Pancreas (tissue), 10 donors: ENCODE measurements at regions not wholly inside any gene's neighbourhood (a gene's known extent, or its start where the extent isn't known, plus 50 kb on each side); places are given as distances from the start of the nearest gene placed in this dataset.

Experiments
- ATAC-seq, 4 donors: fragments of 200-7000 bp; cut with Tn5 transposase; one replicate each; pipeline versions ENCODE4 v1.8.0 to v1.9.1; 2020; ENCODE audit warnings: mild to moderate bottlenecking in 4 of 4, moderate library complexity in 4 of 4
- DNase-seq, 6 donors: peaks; one replicate each; pipeline ENCODE4 v3.0.0-alpha.2; 2020
- FAIRE-seq: peaks from 2 replicates; lab custom pipeline; 2012; peaks lifted over from hg19 to GRCh38; lab: Jason Lieb, UNC
- H3K27ac ChIP-seq, 4 donors: fragments of 200-600 bp; sonication (generic); 1 replicate in 3 of 4; 2 replicates in 1 of 4; pipeline versions ENCODE4 v1.5.0 to v1.8.0; 2020
- H3K27me3 ChIP-seq, 4 donors: fragments of 200-600 bp; one replicate each; pipeline ENCODE4 v1.8.0; 2021
- H3K36me3 ChIP-seq, 3 donors: fragments of 200-600 bp; sonication (generic) in 1 of 3; one replicate each; pipeline versions ENCODE4 v1.5.0 to v1.8.0; 2020 to 2021
- H3K4me1 ChIP-seq, 3 donors: fragments of 200-600 bp; one replicate each; pipeline ENCODE4 v1.8.0; 2021
- H3K4me3 ChIP-seq, 4 donors: fragments of 200-600 bp; sonication (generic) in 2 of 4; one replicate each; pipeline versions ENCODE4 v1.5.0 to v1.8.0; 2020 to 2021
- H3K9me3 ChIP-seq, 4 donors: fragments of 200-600 bp; one replicate each; pipeline ENCODE4 v1.8.0; 2021
- WGBS, 2 donors: extraction: QIAGEN DNeasy Blood & Tissue Kit; methylation state at CpG; one replicate each; pipeline ENCODE4 v1.1.7; 2013; 5-methylcytosine and 5-hydroxymethylcytosine counted together
- intact Hi-C, 3 donors: fragments of 100-400 bp; cut with DNase I; formaldehyde crosslinking; loops; one replicate each; pipeline versions ENCODE4 v1.11.1 to v1.14.2; 2022
- TF ChIP-seq, protein P1 (sequence below), 4 donors: fragments of 200-600 bp; sonication (generic) in 3 of 4; IDR thresholded peaks; one replicate each; pipeline versions ENCODE4 v1.5.0 to v1.8.0; 2021; ENCODE audit warnings: antibody characterized with exemption in 4 of 4
- donor health status: healthy with polysubstance abuse.
- donor health status: DM: no; HTN: no; CAD: no; lungs with moderate emphysema.
- donor health status: DM: no; HTN: no; CAD: no.
- donor health status: control.
- donor health status: control.
- donor health status: Bipolar disorder and iron deficiency.
- donor health status: DM: yes; HTN: yes; CAD: no.
- donor health status: DM: no; HTN: no; CAD: no.
- donor health status: DM: no; HTN: no; CAD: no.
- donor health status: DM: yes; HTN: yes; CAD: no.

DNA sequence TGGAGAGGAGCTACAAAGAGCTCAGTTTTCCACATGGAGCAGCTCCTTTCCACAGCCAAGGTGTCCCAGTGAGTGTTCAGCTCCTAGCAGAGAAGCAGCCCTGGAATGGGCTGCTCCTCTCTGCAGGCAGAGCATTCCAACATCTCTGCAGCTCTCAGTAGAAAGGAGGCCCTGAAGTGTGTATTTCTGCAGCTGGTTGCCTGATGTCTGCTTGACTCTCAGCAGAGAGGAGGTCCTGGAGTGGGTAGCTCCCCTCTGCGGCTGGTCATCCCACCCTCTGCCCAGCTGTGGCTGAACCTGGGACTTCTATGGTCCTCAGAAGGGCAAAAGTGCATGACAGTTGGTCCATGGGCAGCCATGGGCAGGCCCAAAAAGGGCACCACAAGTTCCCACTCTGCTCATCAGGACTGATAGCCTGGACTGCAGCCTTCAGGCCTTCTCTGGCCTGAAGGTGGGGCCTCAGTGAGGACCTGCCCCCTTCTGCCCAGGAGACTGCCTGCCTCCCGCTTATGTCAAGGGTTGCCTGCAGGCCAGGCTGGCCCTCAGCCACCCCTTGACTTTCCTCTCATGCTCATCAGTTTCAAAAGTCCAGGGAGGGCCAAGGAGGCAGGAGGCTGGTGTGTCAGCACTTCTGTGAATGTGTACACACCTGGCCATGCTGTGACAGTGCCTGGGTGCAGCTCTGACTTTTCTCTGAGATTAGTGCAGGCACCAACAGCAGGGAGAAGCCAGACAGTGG is 605.9 kb upstream of the FAM174A start:
- FAIRE-seq, result no peak
- Histone ChIP-seq H3K9me3 (no peaks in the 10 kb centered on the region), H3K4me3 (no peak overlapping the region), H3K4me1 (no peaks in the 10 kb centered on the region), H3K27me3 (no peaks in the 10 kb centered on the region), H3K27ac (no peak overlapping the region), H3K36me3 (no peaks in the 10 kb centered on the region)
- no peak for ATAC-seq
- TF ChIP-seq, protein P1, sequence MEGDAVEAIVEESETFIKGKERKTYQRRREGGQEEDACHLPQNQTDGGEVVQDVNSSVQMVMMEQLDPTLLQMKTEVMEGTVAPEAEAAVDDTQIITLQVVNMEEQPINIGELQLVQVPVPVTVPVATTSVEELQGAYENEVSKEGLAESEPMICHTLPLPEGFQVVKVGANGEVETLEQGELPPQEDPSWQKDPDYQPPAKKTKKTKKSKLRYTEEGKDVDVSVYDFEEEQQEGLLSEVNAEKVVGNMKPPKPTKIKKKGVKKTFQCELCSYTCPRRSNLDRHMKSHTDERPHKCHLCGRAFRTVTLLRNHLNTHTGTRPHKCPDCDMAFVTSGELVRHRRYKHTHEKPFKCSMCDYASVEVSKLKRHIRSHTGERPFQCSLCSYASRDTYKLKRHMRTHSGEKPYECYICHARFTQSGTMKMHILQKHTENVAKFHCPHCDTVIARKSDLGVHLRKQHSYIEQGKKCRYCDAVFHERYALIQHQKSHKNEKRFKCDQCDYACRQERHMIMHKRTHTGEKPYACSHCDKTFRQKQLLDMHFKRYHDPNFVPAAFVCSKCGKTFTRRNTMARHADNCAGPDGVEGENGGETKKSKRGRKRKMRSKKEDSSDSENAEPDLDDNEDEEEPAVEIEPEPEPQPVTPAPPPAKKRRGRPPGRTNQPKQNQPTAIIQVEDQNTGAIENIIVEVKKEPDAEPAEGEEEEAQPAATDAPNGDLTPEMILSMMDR (IDR thresholded peaks at IDR 0.05), result no peak
- 89 to 96% methylated on average over 2 of the region's 2 CpGs for WGBS, 2 donors
- no peak for DNase-seq
- intact Hi-C loops, result no loop called here

DNA sequence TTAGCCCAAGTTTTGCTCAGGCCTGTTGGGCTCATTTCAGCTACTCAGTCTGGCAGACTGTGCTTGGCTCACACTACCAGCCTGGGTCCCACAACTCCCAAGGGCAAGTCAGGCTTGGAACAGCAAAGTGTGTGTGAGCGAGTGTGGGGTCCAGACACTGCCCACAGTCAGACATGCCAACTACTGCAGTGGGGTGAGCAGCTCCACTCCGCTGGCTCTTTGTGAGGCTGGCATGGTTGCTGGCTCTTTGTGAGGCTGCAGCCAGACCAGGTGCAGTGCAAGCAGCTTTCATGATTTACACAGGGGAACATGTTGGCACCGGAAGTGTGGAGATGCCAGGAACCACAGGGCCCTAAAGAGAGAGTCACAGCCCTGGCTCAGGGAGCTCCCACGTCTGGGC is 606.7 kb upstream of the FAM174A start:
- no peak for ATAC-seq
- Histone ChIP-seq H3K36me3 (no peaks in the 10 kb centered on the region), H3K27me3 (no peaks in the 10 kb centered on the region), H3K27ac (no peak overlapping the region), H3K9me3 (no peaks in the 10 kb centered on the region), H3K4me1 (no peaks in the 10 kb centered on the region), H3K4me3 (no peak overlapping the region)
- intact Hi-C loops, result no loop called here
- TF ChIP-seq, protein P1 (IDR thresholded peaks at IDR 0.05), result no peak
- DNase-seq, result no peak
- 77 to 84% methylated on average over 4 of the region's 4 CpGs for WGBS, 2 donors
- no peak for FAIRE-seq

DNA sequence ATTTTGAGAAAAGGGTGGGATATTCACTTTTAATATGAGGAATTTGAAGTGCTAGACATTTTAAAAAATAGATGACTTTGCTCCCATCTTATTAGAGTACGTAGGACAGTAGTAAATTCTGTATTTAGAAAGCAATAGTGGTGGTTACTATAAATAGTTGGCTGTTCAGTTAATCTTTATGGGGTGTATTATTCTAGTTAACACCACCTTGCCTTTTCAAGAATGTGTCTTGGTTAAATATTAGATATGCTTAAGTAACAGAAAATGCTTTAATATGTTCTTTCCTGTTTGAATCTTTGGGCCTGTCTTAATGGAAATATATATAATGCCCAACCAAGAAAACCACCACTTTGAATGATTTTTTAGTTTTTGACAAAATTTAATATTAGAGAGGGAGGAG is 608.7 kb upstream of the FAM174A start:
- ATAC-seq (no peak), DNase-seq (no peak), FAIRE-seq (no peak)
- no peak overlapping the region for H3K27ac ChIP-seq
- TF ChIP-seq, protein P1 (IDR thresholded peaks at IDR 0.05), result no peak
- H3K4me3 ChIP-seq, result no peak overlapping the region
- H3K27me3 ChIP-seq, result no peaks in the 10 kb centered on the region
- H3K4me1 ChIP-seq, result no peaks in the 10 kb centered on the region
- no peaks in the 10 kb centered on the region for H3K9me3 ChIP-seq
- no peaks in the 10 kb centered on the region for H3K36me3 ChIP-seq
- 62 to 65% methylated on average over 1 of the region's 1 CpG for WGBS, 2 donors
- intact Hi-C loops, result no loop called here

DNA sequence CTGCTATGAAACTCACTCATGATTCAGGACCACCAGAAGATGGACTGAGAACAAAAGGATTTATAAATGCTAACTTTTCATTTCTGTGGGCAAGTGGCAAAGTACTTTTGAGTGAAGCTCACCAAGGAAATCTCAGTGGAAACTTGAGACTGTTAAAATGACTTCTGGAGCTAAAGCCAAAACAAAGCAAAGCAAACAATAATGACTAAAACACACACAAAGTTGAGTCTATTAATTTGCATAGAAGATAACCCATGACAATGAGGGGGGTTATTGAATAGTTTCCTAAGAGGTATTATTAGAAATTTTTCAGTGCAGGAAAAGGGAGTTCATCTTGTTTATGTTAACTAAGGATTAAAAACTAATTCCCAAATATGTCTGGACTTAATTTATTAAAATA is 612.8 kb upstream of the FAM174A start:
- H3K4me3 ChIP-seq, result no peak overlapping the region
- DNase-seq (no peak), ATAC-seq (no peak), FAIRE-seq (no peak)
- H3K27ac ChIP-seq, result no peak overlapping the region
- H3K36me3 ChIP-seq, result no peaks in the 10 kb centered on the region
- no peaks in the 10 kb centered on the region for H3K27me3 ChIP-seq
- intact Hi-C loops, result no loop called here
- TF ChIP-seq, protein P1 (IDR thresholded peaks at IDR 0.05), result no peak
- H3K9me3 ChIP-seq, result no peaks in the 10 kb centered on the region
- H3K4me1 ChIP-seq, result no peaks in the 10 kb centered on the region

DNA sequence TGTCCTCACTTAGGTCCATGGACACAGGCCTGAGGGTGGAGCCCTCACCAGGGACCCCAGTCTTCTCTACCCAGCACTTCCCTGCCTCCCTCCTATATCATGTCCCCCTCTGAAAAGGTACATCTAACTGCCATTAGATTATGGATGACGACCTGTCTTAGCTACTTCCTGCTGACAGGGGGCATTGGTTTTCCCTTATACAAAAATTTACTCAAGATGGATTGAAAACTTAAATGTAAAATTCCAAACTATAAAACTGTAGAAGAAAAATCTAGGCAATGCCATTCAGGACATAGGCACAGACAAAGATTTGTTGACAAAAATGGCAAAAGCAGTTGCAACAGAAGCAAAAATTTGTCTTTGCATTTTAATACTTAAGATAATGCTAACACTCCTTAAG is 623.2 kb upstream of the FAM174A start:
- intact Hi-C loops, result no loop called here
- WGBS, 2 donors, result 41 to 53% methylated on average over 1 of the region's 1 CpG
- Histone ChIP-seq H3K36me3 (no peaks in the 10 kb centered on the region), H3K27me3 (no peaks in the 10 kb centered on the region), H3K9me3 (no peaks in the 10 kb centered on the region), H3K27ac (no peak overlapping the region), H3K4me1 (no peaks in the 10 kb centered on the region), H3K4me3 (no peak overlapping the region)
- TF ChIP-seq, protein P1 (IDR thresholded peaks at IDR 0.05), result no peak
- no peak for FAIRE-seq
- ATAC-seq, result no peak
- DNase-seq, result no peak
